ENCODE measurements at regions not wholly inside any gene's neighbourhood (a gene's known extent, or its start where the extent isn't known, plus 50 kb on each side); places are given as distances from the start of the nearest gene placed in this dataset.

DNA sequence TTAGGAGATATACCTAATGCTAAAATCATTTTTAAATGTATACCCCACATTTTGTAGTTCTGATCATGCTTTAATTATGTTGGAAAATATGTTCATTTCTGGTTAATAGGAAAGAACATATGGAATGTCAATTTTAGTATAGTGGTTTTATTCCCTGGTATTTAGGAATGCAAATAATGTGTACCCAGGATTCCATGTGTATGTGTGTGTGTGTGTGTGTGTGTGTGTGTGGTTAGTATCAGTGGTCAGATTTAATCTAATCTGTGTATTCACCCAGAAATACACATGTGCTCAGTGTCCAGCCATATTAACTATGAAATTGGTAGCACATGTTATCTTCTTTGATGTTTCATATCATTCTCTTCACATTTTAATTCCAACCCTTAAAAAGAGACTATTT, 233.5 kb upstream of the DCBLD2 start:
- no peak for DNase-seq (ENCODE audit: low spot score in 2 of 2)

DNA sequence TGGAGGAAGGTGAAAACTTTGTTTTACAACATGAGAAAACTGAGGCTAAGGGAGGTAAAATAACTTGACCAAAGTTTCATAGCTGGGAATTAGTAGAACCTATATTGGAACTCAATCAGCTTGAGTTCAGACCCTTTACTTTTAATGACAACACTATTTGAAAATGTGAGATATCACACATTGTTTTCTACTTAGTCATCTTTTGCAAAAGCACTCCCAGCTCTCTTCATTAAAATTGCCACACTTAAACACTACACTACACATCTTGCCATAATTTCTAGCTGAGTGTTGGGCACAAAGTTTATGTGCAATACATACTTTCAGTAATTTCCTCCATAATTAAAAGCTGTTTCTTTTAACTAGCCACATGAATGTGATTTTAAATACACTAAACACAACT, 230.4 kb upstream of the DCBLD2 start:
- TF ChIP-seq, protein P1, sequence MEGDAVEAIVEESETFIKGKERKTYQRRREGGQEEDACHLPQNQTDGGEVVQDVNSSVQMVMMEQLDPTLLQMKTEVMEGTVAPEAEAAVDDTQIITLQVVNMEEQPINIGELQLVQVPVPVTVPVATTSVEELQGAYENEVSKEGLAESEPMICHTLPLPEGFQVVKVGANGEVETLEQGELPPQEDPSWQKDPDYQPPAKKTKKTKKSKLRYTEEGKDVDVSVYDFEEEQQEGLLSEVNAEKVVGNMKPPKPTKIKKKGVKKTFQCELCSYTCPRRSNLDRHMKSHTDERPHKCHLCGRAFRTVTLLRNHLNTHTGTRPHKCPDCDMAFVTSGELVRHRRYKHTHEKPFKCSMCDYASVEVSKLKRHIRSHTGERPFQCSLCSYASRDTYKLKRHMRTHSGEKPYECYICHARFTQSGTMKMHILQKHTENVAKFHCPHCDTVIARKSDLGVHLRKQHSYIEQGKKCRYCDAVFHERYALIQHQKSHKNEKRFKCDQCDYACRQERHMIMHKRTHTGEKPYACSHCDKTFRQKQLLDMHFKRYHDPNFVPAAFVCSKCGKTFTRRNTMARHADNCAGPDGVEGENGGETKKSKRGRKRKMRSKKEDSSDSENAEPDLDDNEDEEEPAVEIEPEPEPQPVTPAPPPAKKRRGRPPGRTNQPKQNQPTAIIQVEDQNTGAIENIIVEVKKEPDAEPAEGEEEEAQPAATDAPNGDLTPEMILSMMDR (IDR thresholded peaks at IDR 0.05), result no peak
- no peak for TF ChIP-seq POLR2A (IDR thresholded peaks at IDR 0.05)
- no peak overlapping the region for H3K4me3 ChIP-seq (ENCODE audit: low read depth, poor library complexity, severe bottlenecking)
- DNase-seq (ENCODE audit: low spot score in 2 of 2), result no peak
- intact Hi-C loops (cut with DNase I; ENCODE audit: low total_unique reads), result no loop called here

More for the DNA sequence above, 233.5 kb upstream of the DCBLD2 start:
- intact Hi-C loops (cut with DNase I; ENCODE audit: low total_unique reads), result no loop called here
- no peak for TF ChIP-seq POLR2A (IDR thresholded peaks at IDR 0.05)
- TF ChIP-seq, protein P1 (IDR thresholded peaks at IDR 0.05), result no peak
- H3K4me3 ChIP-seq (ENCODE audit: low read depth, poor library complexity, severe bottlenecking), result no peak overlapping the region

DNA sequence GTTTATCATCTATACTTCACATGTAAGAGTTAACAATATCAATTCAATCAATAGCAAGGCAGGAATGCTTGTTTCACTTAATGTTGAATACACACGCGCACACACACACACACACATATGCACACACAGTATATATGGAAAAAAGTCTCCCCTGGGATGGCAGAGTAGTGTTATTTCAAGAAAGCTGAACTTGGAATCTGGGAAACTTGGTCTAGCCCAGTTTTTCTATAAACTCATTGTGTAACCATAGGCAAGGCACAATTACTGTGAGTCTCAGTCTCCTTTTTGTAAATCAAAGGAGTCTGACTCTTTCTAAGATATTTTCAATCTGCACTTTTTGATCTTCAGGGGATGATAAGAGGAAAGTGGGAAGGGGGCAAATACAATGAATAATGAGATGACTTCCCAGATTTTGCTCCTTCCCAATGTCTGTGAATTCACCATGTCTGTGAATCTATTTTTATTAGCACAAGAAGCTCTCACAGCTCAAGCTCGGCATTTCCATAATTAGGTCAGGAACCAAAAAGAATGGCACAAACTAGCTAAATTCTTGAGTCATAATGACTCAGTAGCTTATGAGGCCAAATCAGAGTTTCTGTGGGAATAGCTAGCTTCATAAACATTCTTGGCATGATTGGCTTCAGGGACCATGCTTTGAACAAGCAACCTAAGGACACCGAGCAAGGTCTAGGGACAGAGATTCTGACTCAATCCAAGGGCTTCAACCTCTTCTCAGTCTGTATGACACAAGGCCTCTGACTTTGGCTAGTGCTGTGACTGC, 227.4 kb upstream of the DCBLD2 start:
- TF ChIP-seq POLR2A (IDR thresholded peaks at IDR 0.05), result no peak
- TF ChIP-seq, protein P1 (IDR thresholded peaks at IDR 0.05), result no peak
- 30 to 34% methylated on average over 4 of the region's 4 CpGs for WGBS, 2 donors
- no peak overlapping the region for H3K4me3 ChIP-seq (ENCODE audit: low read depth, poor library complexity, severe bottlenecking)
- DNase-seq (ENCODE audit: low spot score in 2 of 2), result no peak
- intact Hi-C loops (cut with DNase I; ENCODE audit: low total_unique reads), result no loop called here

DNA sequence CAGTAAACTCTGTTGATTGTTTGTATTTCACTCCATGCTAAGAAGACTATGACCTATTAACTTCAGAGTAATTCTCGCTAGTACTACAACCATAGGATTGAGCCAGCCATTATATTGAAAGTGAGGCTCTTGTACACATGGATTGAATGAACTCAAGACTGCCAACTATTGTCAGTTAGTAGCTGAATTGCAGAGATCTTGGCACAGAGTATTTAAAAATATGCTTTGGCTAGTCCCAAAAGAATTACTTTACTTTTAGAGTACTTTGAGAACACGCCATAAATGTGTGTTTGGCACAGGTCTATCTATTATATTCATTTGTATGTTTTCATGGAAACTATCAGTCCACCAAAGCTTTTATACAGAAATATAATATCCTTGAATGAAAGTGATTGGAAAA, 226.7 kb upstream of the DCBLD2 start:
- intact Hi-C loops (cut with DNase I; ENCODE audit: low total_unique reads), result no loop called here
- DNase-seq (ENCODE audit: low spot score in 2 of 2), result no peak
- WGBS, 2 donors, result 41 to 49% methylated on average over 2 of the region's 2 CpGs
- TF ChIP-seq, protein P1 (IDR thresholded peaks at IDR 0.05), result no peak
- TF ChIP-seq POLR2A (IDR thresholded peaks at IDR 0.05), result no peak
- no peak overlapping the region for H3K4me3 ChIP-seq (ENCODE audit: low read depth, poor library complexity, severe bottlenecking)

DNA sequence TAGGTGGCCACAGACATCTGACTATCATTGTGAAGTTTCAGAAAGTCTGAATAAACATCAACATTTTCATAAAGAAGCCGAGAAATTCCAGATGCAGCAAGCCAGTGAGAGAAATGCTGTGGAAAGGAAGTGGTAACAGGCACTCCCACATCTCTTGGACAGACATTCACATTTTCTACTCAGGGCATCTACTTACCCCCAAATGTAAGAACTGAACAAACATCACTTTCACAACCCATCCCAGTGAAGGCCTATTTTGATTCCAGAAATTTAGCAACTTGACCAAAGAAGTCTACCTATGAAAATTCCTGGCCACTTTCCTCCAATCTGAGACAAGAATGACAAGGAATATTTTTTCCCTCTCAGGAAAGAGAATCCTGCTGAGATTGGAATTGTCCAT, 224.8 kb upstream of the DCBLD2 start:
- WGBS, 2 donors, result 77 to 87% methylated on average over 1 of the region's 1 CpG
- no peak overlapping the region for H3K4me3 ChIP-seq (ENCODE audit: low read depth, poor library complexity, severe bottlenecking)
- TF ChIP-seq, protein P1 (IDR thresholded peaks at IDR 0.05), result no peak
- no peak for TF ChIP-seq POLR2A (IDR thresholded peaks at IDR 0.05)
- DNase-seq (ENCODE audit: low spot score in 2 of 2), result no peak
- intact Hi-C loops (cut with DNase I; ENCODE audit: low total_unique reads), result no loop called here

DNA sequence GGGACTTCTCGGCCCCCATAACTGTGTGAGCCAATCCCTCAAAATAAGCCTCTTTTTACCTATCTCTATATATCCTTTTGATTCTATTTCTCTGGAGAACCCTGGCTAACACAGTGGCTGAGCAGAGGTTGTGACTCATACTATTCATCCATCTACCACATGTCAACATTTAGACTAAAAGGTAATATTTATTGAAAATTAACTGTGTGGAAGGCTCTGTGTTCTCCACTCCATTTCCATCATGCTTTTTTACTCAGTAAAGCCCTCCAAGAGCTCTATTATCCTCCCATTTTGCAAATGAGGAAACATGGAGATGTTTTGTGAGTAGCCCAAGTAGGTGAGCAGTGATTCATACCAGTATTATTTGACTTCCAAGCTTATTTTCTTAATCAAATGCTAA, 217.9 kb upstream of the DCBLD2 start:
- intact Hi-C loops (cut with DNase I; ENCODE audit: low total_unique reads), result no loop called here
- no peak for DNase-seq (ENCODE audit: low spot score in 2 of 2)
- WGBS, 2 donors, result 89 to 90% methylated on average over 1 of the region's 1 CpG
- no peak for TF ChIP-seq POLR2A (IDR thresholded peaks at IDR 0.05)
- TF ChIP-seq, protein P1 (IDR thresholded peaks at IDR 0.05), result no peak
- H3K4me3 ChIP-seq (ENCODE audit: low read depth, poor library complexity, severe bottlenecking), result no peak overlapping the region
